ENCODE measurements at regions not wholly inside any gene's neighbourhood (a gene's known extent, or its start where the extent isn't known, plus 50 kb on each side); places are given as distances from the start of the nearest gene placed in this dataset.

DNA sequence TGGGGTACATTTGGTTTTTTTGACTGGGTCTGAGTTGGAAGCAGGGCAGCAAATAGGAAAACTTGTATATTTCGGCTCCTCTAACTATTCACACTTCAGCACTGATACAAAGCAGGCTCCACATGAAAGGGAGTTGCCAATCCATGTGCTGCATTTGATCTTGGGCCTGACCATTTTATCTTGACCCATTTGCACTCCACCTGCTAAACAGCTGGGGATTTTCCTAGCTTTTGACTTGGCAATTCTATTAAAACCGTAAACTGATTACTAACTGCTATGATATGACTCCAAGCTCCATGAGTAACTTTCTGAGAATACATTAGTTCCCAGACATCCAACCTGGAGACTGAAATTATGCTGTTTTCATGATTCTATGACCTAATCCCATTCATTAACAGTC, 797.1 kb downstream of the BCL11B start:
- H3K23ac ChIP-seq (ENCODE audit: low read depth, low read length) = no peak overlapping the region
- no peak overlapping the region for H3K27ac ChIP-seq (ENCODE audit: insufficient read depth, low read length)
- H3K9me3 ChIP-seq (ENCODE audit: control insufficient read depth, insufficient read depth, low read length) = peaks cover 20% of the 10 kb centered on the region
- H4K91ac ChIP-seq (ENCODE audit: insufficient read depth, low read depth, low read length) = no peak overlapping the region
- WGBS, 2 experiments (ENCODE audit: extremely low coverage in 2 of 2, insufficient read length in 1 of 2) = no CpG with 5 or more reads among the region's 2 CpGs
- no peak overlapping the region for H3K18ac ChIP-seq (ENCODE audit: low read depth, low read length)
- in situ Hi-C loops (cut with MboI; ENCODE audit: low sequenced_read_pairs) (no loop called here), intact Hi-C loops (cut with micrococcal nuclease) (no loop called here), dilution Hi-C loops (cut with HindIII; ENCODE audit: low sequenced_read_pairs, unreplicated experiment) (no loop called here)
- no peak overlapping the region for H2AFZ ChIP-seq (replicated peaks; ENCODE audit: low read length, poor library complexity)
- no peaks in the 10 kb centered on the region for H3K27me3 ChIP-seq (ENCODE audit: control insufficient read depth, insufficient read depth, low read length)
- no peak overlapping the region for H2AK9ac ChIP-seq (replicated peaks; ENCODE audit: low read depth, low read length, poor library complexity)
- H3K4me1 ChIP-seq (ENCODE audit: control insufficient read depth, insufficient read depth, low read length) = no peaks in the 10 kb centered on the region
- no peaks in the 10 kb centered on the region for H3K9me1 ChIP-seq (ENCODE audit: insufficient read depth, low read length)
- H3K4ac ChIP-seq (ENCODE audit: low read depth, low read length) = no peak overlapping the region
- H3K4me3 ChIP-seq (ENCODE audit: insufficient read depth, low read depth, low read length) = no peak overlapping the region
- no peaks in the 10 kb centered on the region for H3K79me1 ChIP-seq (ENCODE audit: low read depth in 1 of 2, low read length in 2 of 2)
- H2BK120ac ChIP-seq (ENCODE audit: low read depth, low read length) = no peak overlapping the region
- ATAC-seq (ENCODE audit: low read depth) (no peak), DNase-seq (no peak)
- POLR2A ChIA-PET (ENCODE audit: unreplicated experiment) = no interaction called here
- H2AK5ac ChIP-seq (ENCODE audit: low read depth, low read length) = no peak overlapping the region
- H3K4me2 ChIP-seq (ENCODE audit: low read depth, low read length) = no peak overlapping the region
- H4K5ac ChIP-seq (ENCODE audit: low read depth, low read length) = no peak overlapping the region
- no peaks in the 10 kb centered on the region for H4K20me1 ChIP-seq (ENCODE audit: insufficient read depth, low read length)
- H4K8ac ChIP-seq (ENCODE audit: low read depth in 2 of 2, low read length in 2 of 2) = no peak overlapping the region
- CTCF ChIA-PET = no interaction called here
- H2BK20ac ChIP-seq (ENCODE audit: low read depth, low read length) = no peak overlapping the region
- H3K56ac ChIP-seq (ENCODE audit: extremely low read depth, insufficient read depth, low read length) = no peak overlapping the region
- no peaks in the 10 kb centered on the region for H3K36me3 ChIP-seq (ENCODE audit: control insufficient read depth, insufficient read depth, low read length)
- H2BK5ac ChIP-seq (ENCODE audit: low read depth, low read length, poor library complexity, severe bottlenecking) = no peak overlapping the region
- no peak overlapping the region for H3K14ac ChIP-seq (replicated peaks; ENCODE audit: low read depth, low read length)
- H3K9ac ChIP-seq (ENCODE audit: low read depth, low read length) = no peak overlapping the region
- BruUV-seq (replicated peaks) = no TSS peak
- no peak for TF ChIP-seq RAD21 (IDR thresholded peaks at IDR 0.05; ENCODE audit: low read length)
- TF ChIP-seq, protein P1, sequence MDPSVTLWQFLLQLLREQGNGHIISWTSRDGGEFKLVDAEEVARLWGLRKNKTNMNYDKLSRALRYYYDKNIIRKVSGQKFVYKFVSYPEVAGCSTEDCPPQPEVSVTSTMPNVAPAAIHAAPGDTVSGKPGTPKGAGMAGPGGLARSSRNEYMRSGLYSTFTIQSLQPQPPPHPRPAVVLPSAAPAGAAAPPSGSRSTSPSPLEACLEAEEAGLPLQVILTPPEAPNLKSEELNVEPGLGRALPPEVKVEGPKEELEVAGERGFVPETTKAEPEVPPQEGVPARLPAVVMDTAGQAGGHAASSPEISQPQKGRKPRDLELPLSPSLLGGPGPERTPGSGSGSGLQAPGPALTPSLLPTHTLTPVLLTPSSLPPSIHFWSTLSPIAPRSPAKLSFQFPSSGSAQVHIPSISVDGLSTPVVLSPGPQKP (IDR thresholded peaks at IDR 0.05; ENCODE audit: borderline replicate concordance, low read depth, low read length) = no peak
- no peak for TF ChIP-seq MAZ (IDR thresholded peaks at IDR 0.05; ENCODE audit: borderline replicate concordance, low read depth, low read length)
- no peak for TF ChIP-seq CEBPB (IDR thresholded peaks at IDR 0.05; ENCODE audit: low read depth, low read length)
- TF ChIP-seq, protein P2, sequence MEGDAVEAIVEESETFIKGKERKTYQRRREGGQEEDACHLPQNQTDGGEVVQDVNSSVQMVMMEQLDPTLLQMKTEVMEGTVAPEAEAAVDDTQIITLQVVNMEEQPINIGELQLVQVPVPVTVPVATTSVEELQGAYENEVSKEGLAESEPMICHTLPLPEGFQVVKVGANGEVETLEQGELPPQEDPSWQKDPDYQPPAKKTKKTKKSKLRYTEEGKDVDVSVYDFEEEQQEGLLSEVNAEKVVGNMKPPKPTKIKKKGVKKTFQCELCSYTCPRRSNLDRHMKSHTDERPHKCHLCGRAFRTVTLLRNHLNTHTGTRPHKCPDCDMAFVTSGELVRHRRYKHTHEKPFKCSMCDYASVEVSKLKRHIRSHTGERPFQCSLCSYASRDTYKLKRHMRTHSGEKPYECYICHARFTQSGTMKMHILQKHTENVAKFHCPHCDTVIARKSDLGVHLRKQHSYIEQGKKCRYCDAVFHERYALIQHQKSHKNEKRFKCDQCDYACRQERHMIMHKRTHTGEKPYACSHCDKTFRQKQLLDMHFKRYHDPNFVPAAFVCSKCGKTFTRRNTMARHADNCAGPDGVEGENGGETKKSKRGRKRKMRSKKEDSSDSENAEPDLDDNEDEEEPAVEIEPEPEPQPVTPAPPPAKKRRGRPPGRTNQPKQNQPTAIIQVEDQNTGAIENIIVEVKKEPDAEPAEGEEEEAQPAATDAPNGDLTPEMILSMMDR (conservative IDR thresholded peaks at IDR 0.05; ENCODE audit: low read depth, low read length) = no peak
- TF ChIP-seq RCOR1 (IDR thresholded peaks at IDR 0.05; ENCODE audit: insufficient replicate concordance, low read length) = no peak
- TF ChIP-seq NFE2L2 (IDR thresholded peaks at IDR 0.05; ENCODE audit: low read depth, low read length) = no peak
- TF ChIP-seq MXI1 (IDR thresholded peaks at IDR 0.05; ENCODE audit: borderline replicate concordance, low read depth, low read length) = no peak
- no peak for TF ChIP-seq RFX5 (IDR thresholded peaks at IDR 0.05; ENCODE audit: low read depth, low read length)
- no peak for TF ChIP-seq POLR2A (IDR thresholded peaks at IDR 0.05; ENCODE audit: low read depth, low read length)
- no peak for TF ChIP-seq FOS (IDR thresholded peaks at IDR 0.05; ENCODE audit: low read depth, low read length)
- no peak for TF ChIP-seq BHLHE40 (IDR thresholded peaks at IDR 0.05; ENCODE audit: low read depth, low read length)
- no peak for TF ChIP-seq CHD1 (IDR thresholded peaks at IDR 0.05; ENCODE audit: low read depth, low read length)
- no peak for TF ChIP-seq SMC3 (IDR thresholded peaks at IDR 0.05; ENCODE audit: low read depth, low read length)
- TF ChIP-seq, protein P3, sequence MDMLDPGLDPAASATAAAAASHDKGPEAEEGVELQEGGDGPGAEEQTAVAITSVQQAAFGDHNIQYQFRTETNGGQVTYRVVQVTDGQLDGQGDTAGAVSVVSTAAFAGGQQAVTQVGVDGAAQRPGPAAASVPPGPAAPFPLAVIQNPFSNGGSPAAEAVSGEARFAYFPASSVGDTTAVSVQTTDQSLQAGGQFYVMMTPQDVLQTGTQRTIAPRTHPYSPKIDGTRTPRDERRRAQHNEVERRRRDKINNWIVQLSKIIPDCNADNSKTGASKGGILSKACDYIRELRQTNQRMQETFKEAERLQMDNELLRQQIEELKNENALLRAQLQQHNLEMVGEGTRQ (IDR thresholded peaks at IDR 0.05; ENCODE audit: low read depth, low read length) = no peak
- no peak for TF ChIP-seq MAFK (IDR thresholded peaks at IDR 0.05; ENCODE audit: low read depth, low read length)
- H2BK15ac ChIP-seq (ENCODE audit: low read depth, low read length) = no peak overlapping the region

All from IMR-90 (cell line).